ENCODE measurements at regions not wholly inside any gene's neighbourhood (a gene's known extent, or its start where the extent isn't known, plus 50 kb on each side); places are given as distances from the start of the nearest gene placed in this dataset.

- CTCF ChIA-PET (ENCODE audit: low intra/inter-chr PET ratio) = no interaction called here
- Histone ChIP-seq H3K9me1 (ENCODE audit: control insufficient read depth, insufficient read depth, low read length) (no peaks in the 10 kb centered on the region), H3K9me3 (replicated peaks; ENCODE audit: control insufficient read depth, insufficient read depth, low read depth, low read length) (no peaks in the 10 kb centered on the region), H3K27me3 (ENCODE audit: control insufficient read depth in 2 of 2, insufficient read depth in 2 of 2, low read length in 2 of 2) (no peaks in the 10 kb centered on the region), H3K4me3 (no peak overlapping the region), H4K20me1 (replicated peaks; ENCODE audit: control insufficient read depth, insufficient read depth, low read length) (no peaks in the 10 kb centered on the region), H3K36me3 (ENCODE audit: control insufficient read depth, insufficient read depth, low read length) (no peaks in the 10 kb centered on the region), H3K9ac (ENCODE audit: insufficient read depth in 1 of 2, low read depth in 2 of 2, low read length in 2 of 2) (no peak overlapping the region), H3K4me2 (ENCODE audit: insufficient read depth, low read length) (no peak overlapping the region), H3K27ac (ENCODE audit: extremely low read depth, low read depth, low read length) (no peak overlapping the region), H2AFZ (ENCODE audit: low read depth, low read length) (no peak overlapping the region), H3K79me2 (ENCODE audit: control insufficient read depth, insufficient read depth, low read length) (no peaks in the 10 kb centered on the region), H3K4me1 (replicated peaks in 1 of 2; ENCODE audit: control insufficient read depth in 2 of 2, insufficient read depth in 2 of 2, low read length in 2 of 2) (no peaks in the 10 kb centered on the region; a peak in 1 of 5 replicates)
- no peak for ATAC-seq
- in situ Hi-C loops (cut with MboI) (no loop called here), intact Hi-C loops (cut with micrococcal nuclease) (no loop called here)
- no peak for DNase-seq (ENCODE audit: extremely low read depth in 1 of 4, low spot score in 3 of 4)
- POLR2A ChIA-PET = no interaction called here
- WGBS (ENCODE audit: insufficient coverage, low coverage, missing lambda C conversion rate) = 18% methylated on average over 6 of the region's 6 CpGs
- BruUV-seq (replicated peaks) = no TSS peak
- TF ChIP-seq CBX2 (IDR thresholded peaks at IDR 0.05; ENCODE audit: insufficient read depth, low read length, poor library complexity, severe bottlenecking) (no peak), RNF219 (CRISPR knock-in tag; IDR thresholded peaks at IDR 0.05) (no peak), CBX3 (IDR thresholded peaks at IDR 0.05; ENCODE audit: borderline replicate concordance in 1 of 2, low read length in 2 of 2) (no peak), BHLHE40 (IDR thresholded peaks at IDR 0.05; ENCODE audit: low read length) (no peak), ELK1 (CRISPR knock-in tag; IDR thresholded peaks at IDR 0.05) (no peak), BACH1 (tag; IDR thresholded peaks at IDR 0.05) (no peak), MAFF (IDR thresholded peaks at IDR 0.05; ENCODE audit: low read length) (no peak), ATF3 (IDR thresholded peaks at IDR 0.05) (no peak), ATF3 (CRISPR knock-in tag; conservative IDR thresholded peaks at IDR 0.05) (no peak), PATZ1 (CRISPR knock-in tag; IDR thresholded peaks at IDR 0.05; ENCODE audit: borderline replicate concordance) (no peak), SRSF1 (IDR thresholded peaks at IDR 0.05; ENCODE audit: low read depth, low read length) (no peak), GABPB2 (CRISPR knock-in tag; conservative IDR thresholded peaks at IDR 0.05) (no peak), KLF1 (tag; IDR thresholded peaks at IDR 0.05) (no peak), ZNF668 (CRISPR knock-in tag; IDR thresholded peaks at IDR 0.05) (no peak), CSDE1 (IDR thresholded peaks at IDR 0.05) (no peak), BRD9 (IDR thresholded peaks at IDR 0.05; ENCODE audit: low read depth, partially characterized antibody) (no peak), NCOA1 (IDR thresholded peaks at IDR 0.05; ENCODE audit: low read depth) (no peak), NCOA6 (IDR thresholded peaks at IDR 0.05) (no peak)
- FAIRE-seq = no peak
These were observed 99.6 kb downstream of the ATP6V1G3 start for GRCh38 chr1:198440842-198441241.
